SJCRH30 (cell line): ENCODE measurements at regions not wholly inside any gene's neighbourhood (a gene's known extent, or its start where the extent isn't known, plus 50 kb on each side); places are given as distances from the start of the nearest gene placed in this dataset.

Experiments used
- DNase-seq, 2 experiments: peaks; one replicate each; pipeline ENCODE4 v3.0.0-alpha.2; 2015 to 2020
- H3K27ac ChIP-seq: fragments of 250-450 bp; sonication (Bioruptor Pico); 2 replicates; pipeline ENCODE4 v1.5.1; 2020; ENCODE audit warnings: mild to moderate bottlenecking, moderate library complexity
- H3K27me3 ChIP-seq: fragments of 250-450 bp; sonication (Bioruptor Pico); 2 replicates; pipeline ENCODE4 v1.5.1; 2020; ENCODE audit warnings: mild to moderate bottlenecking, moderate library complexity
- H3K36me3 ChIP-seq: fragments of 250-450 bp; sonication (Bioruptor Pico); 2 replicates; pipeline ENCODE4 v1.5.1; 2020; ENCODE audit warnings: mild to moderate bottlenecking, moderate library complexity
- H3K4me1 ChIP-seq: fragments of 250-450 bp; sonication (Bioruptor Pico); 2 replicates; pipeline ENCODE4 v1.5.1; 2020; ENCODE audit warnings: mild to moderate bottlenecking, moderate library complexity
- H3K4me3 ChIP-seq: fragments of 250-450 bp; sonication (Bioruptor Pico); 2 replicates; pipeline ENCODE4 v1.5.1; 2020; ENCODE audit warnings: mild to moderate bottlenecking, moderate library complexity
- H3K9me3 ChIP-seq: fragments of 250-450 bp; sonication (Bioruptor Pico); replicated peaks from 2 replicates; pipeline ENCODE4 v1.5.1; 2020; ENCODE audit warnings: mild to moderate bottlenecking, moderate library complexity

GRCh38 chr2:188217264-188217663 is 74.4 kb upstream of the GULP1 start:
- no peaks in the 10 kb centered on the region for H3K27me3 ChIP-seq
- no peaks in the 10 kb centered on the region for H3K36me3 ChIP-seq
- no peak overlapping the region for H3K27ac ChIP-seq
- 0 out of 2 replicates have a peak, but pooled peaks cover 2% of the 10 kb centered on the region for H3K9me3 ChIP-seq
- H3K4me1 ChIP-seq: no peaks in the 10 kb centered on the region
- DNase-seq: no peak
- no peak overlapping the region for H3K4me3 ChIP-seq

GRCh38 chr2:188219541-188219940 is 72.1 kb upstream of the GULP1 start:
- Histone ChIP-seq H3K36me3 (no peaks in the 10 kb centered on the region), H3K4me3 (no peak overlapping the region), H3K4me1 (no peaks in the 10 kb centered on the region), H3K27ac (no peak overlapping the region), H3K9me3 (0 out of 2 replicates have a peak, but pooled peaks cover 2% of the 10 kb centered on the region), H3K27me3 (no peaks in the 10 kb centered on the region)
- DNase-seq: no peak

- Histone ChIP-seq H3K4me3 (no peak overlapping the region), H3K9me3 (0 out of 2 replicates have a peak, but pooled peaks cover 2% of the 10 kb centered on the region), H3K27me3 (no peaks in the 10 kb centered on the region), H3K4me1 (no peaks in the 10 kb centered on the region), H3K27ac (no peak overlapping the region), H3K36me3 (no peaks in the 10 kb centered on the region)
- DNase-seq: no peak
These were observed 71.1 kb upstream of the GULP1 start for GRCh38 chr2:188220535-188220934.

- Histone ChIP-seq H3K36me3 (no peaks in the 10 kb centered on the region), H3K9me3 (no peaks in the 10 kb centered on the region), H3K27me3 (no peaks in the 10 kb centered on the region), H3K4me3 (no peak overlapping the region), H3K27ac (no peak overlapping the region), H3K4me1 (no peaks in the 10 kb centered on the region)
- no peak for DNase-seq
These were observed 64.0 kb upstream of the GULP1 start for GRCh38 chr2:188227713-188228112.

- Histone ChIP-seq H3K9me3 (peaks cover 8% of the 10 kb centered on the region), H3K27ac (no peak overlapping the region), H3K36me3 (no peaks in the 10 kb centered on the region), H3K27me3 (no peaks in the 10 kb centered on the region), H3K4me3 (no peak overlapping the region), H3K4me1 (no peaks in the 10 kb centered on the region)
- DNase-seq: no peak
These were observed 56.3 kb upstream of the GULP1 start for GRCh38 chr2:188235364-188235763.

GRCh38 chr2:188238386-188238785 is 53.3 kb upstream of the GULP1 start:
- no peak overlapping the region for H3K4me3 ChIP-seq
- peaks cover 8% of the 10 kb centered on the region for H3K9me3 ChIP-seq
- H3K36me3 ChIP-seq: no peaks in the 10 kb centered on the region
- no peaks in the 10 kb centered on the region for H3K27me3 ChIP-seq
- H3K4me1 ChIP-seq: no peaks in the 10 kb centered on the region
- H3K27ac ChIP-seq: no peak overlapping the region
- no peak for DNase-seq
